ENCODE measurements at regions not wholly inside any gene's neighbourhood (a gene's known extent, or its start where the extent isn't known, plus 50 kb on each side); places are given as distances from the start of the nearest gene placed in this dataset.

- no peak for TF ChIP-seq POLR2A (IDR thresholded peaks at IDR 0.05)
- TF ChIP-seq, protein P1, sequence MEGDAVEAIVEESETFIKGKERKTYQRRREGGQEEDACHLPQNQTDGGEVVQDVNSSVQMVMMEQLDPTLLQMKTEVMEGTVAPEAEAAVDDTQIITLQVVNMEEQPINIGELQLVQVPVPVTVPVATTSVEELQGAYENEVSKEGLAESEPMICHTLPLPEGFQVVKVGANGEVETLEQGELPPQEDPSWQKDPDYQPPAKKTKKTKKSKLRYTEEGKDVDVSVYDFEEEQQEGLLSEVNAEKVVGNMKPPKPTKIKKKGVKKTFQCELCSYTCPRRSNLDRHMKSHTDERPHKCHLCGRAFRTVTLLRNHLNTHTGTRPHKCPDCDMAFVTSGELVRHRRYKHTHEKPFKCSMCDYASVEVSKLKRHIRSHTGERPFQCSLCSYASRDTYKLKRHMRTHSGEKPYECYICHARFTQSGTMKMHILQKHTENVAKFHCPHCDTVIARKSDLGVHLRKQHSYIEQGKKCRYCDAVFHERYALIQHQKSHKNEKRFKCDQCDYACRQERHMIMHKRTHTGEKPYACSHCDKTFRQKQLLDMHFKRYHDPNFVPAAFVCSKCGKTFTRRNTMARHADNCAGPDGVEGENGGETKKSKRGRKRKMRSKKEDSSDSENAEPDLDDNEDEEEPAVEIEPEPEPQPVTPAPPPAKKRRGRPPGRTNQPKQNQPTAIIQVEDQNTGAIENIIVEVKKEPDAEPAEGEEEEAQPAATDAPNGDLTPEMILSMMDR (IDR thresholded peaks at IDR 0.05): no peak
Measured at GRCh38 chr17:77303620-77304019, 162.9 kb downstream of the SEC14L1 start.
